GM12878 (cell line): ENCODE measurements at regions not wholly inside any gene's neighbourhood (a gene's known extent, or its start where the extent isn't known, plus 50 kb on each side); places are given as distances from the start of the nearest gene placed in this dataset.

ENCODE experiments used
- ATAC-seq: fragments of 200-7000 bp; cut with Tn5 transposase; 3 replicates; pipeline ENCODE4 v1.9.1; 2020; ENCODE audit warnings: mild to moderate bottlenecking, moderate library complexity
- BruUV-seq: library from RNA; stranded (reverse); fragments of 400-500 nt; replicated peaks from 2 replicates; lab custom pipeline; 2021; lab: Mats Ljungman, UMichigan
- CTCF ChIA-PET: fragments of 300-600 bp; sonication (Branson Sonifier 250); formaldehyde crosslinking; extraction: SDS; loops from one replicate; lab custom pipeline; 2021; ENCODE audit warnings: inconsistent platforms; lab: Yijun Ruan, JAX
- POLR2A ChIA-PET: fragments of 350-600 bp; formaldehyde crosslinking; extraction: SDS; loops from one replicate; lab custom pipeline; 2021; ENCODE audit warnings: inconsistent platforms; lab: Charles Lee
- RAD21 ChIA-PET: fragments of 300-600 bp; sonication (Branson Sonifier 250); formaldehyde crosslinking; loops from one replicate; lab custom pipeline; 2023; ENCODE audit warnings: antibody characterized with exemption; ENCODE audit not compliant: unreplicated experiment; lab: Charles Lee
- SMC1A ChIA-PET: fragments of 300-600 bp; sonication (Branson Sonifier 250); formaldehyde crosslinking; loops from one replicate; lab custom pipeline; 2023; ENCODE audit not compliant: unreplicated experiment, uncharacterized antibody; lab: Charles Lee
- DNase-seq: peaks from one replicate; pipeline ENCODE4 v3.0.0-alpha.2; 2011; ENCODE audit warnings: low read depth, low spot score
- FAIRE-seq: peaks from 3 replicates; lab custom pipeline; 2011; peaks lifted over from hg19 to GRCh38; lab: Jason Lieb, UNC
- H2AFZ ChIP-seq: 2 replicates; pipeline ENCODE4 v1.6.0; 2011; ENCODE audit warnings: low read depth, low read length, control low read depth; ENCODE audit not compliant: control insufficient read depth
- H3K27ac ChIP-seq: 2 replicates; pipeline ENCODE4 v1.5.1; 2011; ENCODE audit warnings: control low read depth; ENCODE audit not compliant: control insufficient read depth, insufficient read depth
- H3K27me3 ChIP-seq, 2 experiments: replicated peaks in 1 of 2; 2 replicates each; pipeline versions ENCODE4 v1.6.0 to v1.6.1; 2011; ENCODE audit warnings: low read length in 1 of 2; ENCODE audit not compliant: control insufficient read depth in 2 of 2, insufficient read depth in 2 of 2
- H3K36me3 ChIP-seq, 2 experiments: 2 replicates each; pipeline ENCODE4 v1.5.1; 2011; ENCODE audit warnings: low read length in 1 of 2; ENCODE audit not compliant: control insufficient read depth in 2 of 2, insufficient read depth in 2 of 2
- H3K4me1 ChIP-seq: 2 replicates; pipeline ENCODE4 v1.6.1; 2011; ENCODE audit warnings: mild to moderate bottlenecking, low read length, moderate library complexity, mixed read lengths; ENCODE audit not compliant: control insufficient read depth, insufficient read depth
- H3K4me2 ChIP-seq: 2 replicates; pipeline ENCODE4 v1.6.0; 2011; ENCODE audit warnings: control low read depth; ENCODE audit not compliant: control insufficient read depth, insufficient read depth
- H3K4me3 ChIP-seq: fragments of 200-600 bp; sonication (generic); 2 replicates; pipeline ENCODE4 v1.5.1; 2016
- H3K79me2 ChIP-seq: 2 replicates; pipeline ENCODE4 v1.6.0; 2011; ENCODE audit warnings: low read length; ENCODE audit not compliant: control insufficient read depth, insufficient read depth
- H3K9ac ChIP-seq: 2 replicates; pipeline ENCODE4 v1.8.0; 2011; ENCODE audit warnings: low read length, control low read depth, mixed read lengths; ENCODE audit not compliant: control insufficient read depth, insufficient read depth
- H3K9me3 ChIP-seq: replicated peaks from 3 replicates; pipeline ENCODE4 v1.5.1; 2011; ENCODE audit warnings: mild to moderate bottlenecking, low read length; ENCODE audit not compliant: control insufficient read depth, insufficient read depth
- H4K20me1 ChIP-seq: 2 replicates; pipeline ENCODE4 v1.6.0; 2011; ENCODE audit not compliant: control insufficient read depth, insufficient read depth
- BACH1 ChIP-seq: fragments of 450-650 bp; IDR thresholded peaks from 2 replicates; pipeline ENCODE4 v1.6.1; 2017; ENCODE audit warnings: mild to moderate bottlenecking, borderline replicate concordance
- CREB1 ChIP-seq: IDR thresholded peaks from 2 replicates; pipeline ENCODE4 v1.6.1; 2012; ENCODE audit warnings: low read depth, mild to moderate bottlenecking, inconsistent platforms
- E2F8 ChIP-seq: fragments of 450-650 bp; IDR thresholded peaks from 2 replicates; pipeline ENCODE4 v1.6.1; 2018; ENCODE audit warnings: mild to moderate bottlenecking, low read depth, moderate library complexity; ENCODE audit not compliant: partially characterized antibody
- EP300 ChIP-seq, 2 experiments: fragments of 150-350 bp in 1 of 2; IDR thresholded peaks; 2 replicates each; pipeline ENCODE4 v1.6.1; 2011 to 2012; ENCODE audit warnings: low read depth in 2 of 2, low read length in 2 of 2, borderline replicate concordance in 1 of 2, improper control_type of control experiment in 1 of 2, inconsistent platforms in 1 of 2; ENCODE audit not compliant: control insufficient read depth in 1 of 2
- FOS ChIP-seq: IDR thresholded peaks from 3 replicates; pipeline ENCODE4 v1.6.1; 2011; ENCODE audit warnings: borderline replicate concordance; ENCODE audit not compliant: insufficient read length; ENCODE audit errors: extremely low read depth
- MLLT1 ChIP-seq: fragments of 450-650 bp; IDR thresholded peaks from 2 replicates; pipeline ENCODE4 v1.6.1; 2016; ENCODE audit warnings: mild to moderate bottlenecking
- MTA3 ChIP-seq: IDR thresholded peaks from 2 replicates; pipeline ENCODE4 v1.6.1; 2012; ENCODE audit warnings: low read length, inconsistent platforms, borderline replicate concordance
- NRF1 ChIP-seq: conservative IDR thresholded peaks from 2 replicates; pipeline ENCODE4 v1.6.1; 2011; ENCODE audit warnings: mild to moderate bottlenecking, low read depth, low read length, improper control_type of control experiment
- PAX8 ChIP-seq: fragments of 450-650 bp; IDR thresholded peaks from 2 replicates; pipeline ENCODE4 v1.6.1; 2017; ENCODE audit warnings: mild to moderate bottlenecking, moderate library complexity
- SMAD5 ChIP-seq: IDR thresholded peaks from 2 replicates; pipeline ENCODE4 v1.6.1; 2016; ENCODE audit warnings: antibody characterized with exemption, low read depth
- ZNF687 ChIP-seq: fragments of 450-650 bp; IDR thresholded peaks from 2 replicates; pipeline ENCODE4 v1.6.1; 2017; ENCODE audit warnings: mild to moderate bottlenecking, moderate library complexity
- WGBS: methylation state at CpG from one replicate; pipeline ENCODE4 v1.1.6; 2016; ENCODE audit warnings: low lambda C conversion rate; ENCODE audit not compliant: insufficient replicate concordance, insufficient coverage; ENCODE audit errors: missing lambda C conversion rate; 5-methylcytosine and 5-hydroxymethylcytosine counted together
- in situ Hi-C: fragments of 300-500 bp; cut with MboI; formaldehyde crosslinking; loops from 9 replicates; pipeline ENCODE4 v1.14.3; 2018; ENCODE audit warnings: mixed read lengths
- intact Hi-C: fragments of 100-400 bp; cut with micrococcal nuclease; formaldehyde crosslinking; loops from one replicate; pipeline ENCODE4 v1.14.2; 2022; ENCODE audit not compliant: unreplicated experiment

- no peak for TF ChIP-seq E2F8
- no peak for TF ChIP-seq MLLT1
- TF ChIP-seq EP300 (IDR thresholded peaks at IDR 0.05; ENCODE audit: borderline replicate concordance in 1 of 2, control insufficient read depth in 1 of 2, low read depth in 2 of 2, low read length in 2 of 2): no peak
- no peak for TF ChIP-seq CREB1
- no peak for TF ChIP-seq FOS
- TF ChIP-seq SMAD5: no peak
- TF ChIP-seq NRF1: no peak
Observed at GRCh38 chr14:56998728-56999127, 188.4 kb upstream of the OTX2 start (continued).

- SMC1A ChIA-PET: interaction anchor here (0.6 kb wide), 1 partner anchor 313 kb away, joined by 3 read pairs; no protein-coding TSS in a partner anchor
- DNase-seq (no peak), ATAC-seq (no peak), FAIRE-seq (peak; percentile 13)
- Histone ChIP-seq H3K9me3 (no peaks in the 10 kb centered on the region), H3K36me3 (no peaks in the 10 kb centered on the region), H4K20me1 (no peaks in the 10 kb centered on the region), H3K4me3 (no peak overlapping the region), H3K4me1 (no peaks in the 10 kb centered on the region), H3K27ac (no peak overlapping the region), H3K27me3 (no peaks in the 10 kb centered on the region), H3K4me2 (no peak overlapping the region), H3K79me2 (no peaks in the 10 kb centered on the region), H3K9ac (no peak overlapping the region), H2AFZ (no peak overlapping the region)
- RAD21 ChIA-PET: no interaction called here
- 48% methylated on average over 10 of the region's 10 CpGs for WGBS
- no TSS peak for BruUV-seq
- intact Hi-C loops (no loop called here), in situ Hi-C loops (no loop called here)
- POLR2A ChIA-PET: no interaction called here
- CTCF ChIA-PET: no interaction called here
- TF ChIP-seq BACH1 (no peak), ZNF687 (no peak), PAX8 (no peak), MTA3 (no peak)
Observed at GRCh38 chr14:56996721-56997399, 186.6 kb upstream of the OTX2 start.
